GM21360 (cell line): ENCODE measurements at regions not wholly inside any gene's neighbourhood (a gene's known extent, or its start where the extent isn't known, plus 50 kb on each side); places are given as distances from the start of the nearest gene placed in this dataset.
"Not testable (repeated sequence)": the region's sequence is repeated elsewhere in the genome, so short reads cannot be mapped to it uniquely, and the experiment has no call there.

Experiments used
- ATAC-seq: cut with Tn5 transposase; IDR thresholded peaks from one replicate; pipeline ENCODE4 v1.9.1; 2021; ENCODE audit warnings: mild to moderate bottlenecking, moderate library complexity; ENCODE audit not compliant: unreplicated experiment

DNA sequence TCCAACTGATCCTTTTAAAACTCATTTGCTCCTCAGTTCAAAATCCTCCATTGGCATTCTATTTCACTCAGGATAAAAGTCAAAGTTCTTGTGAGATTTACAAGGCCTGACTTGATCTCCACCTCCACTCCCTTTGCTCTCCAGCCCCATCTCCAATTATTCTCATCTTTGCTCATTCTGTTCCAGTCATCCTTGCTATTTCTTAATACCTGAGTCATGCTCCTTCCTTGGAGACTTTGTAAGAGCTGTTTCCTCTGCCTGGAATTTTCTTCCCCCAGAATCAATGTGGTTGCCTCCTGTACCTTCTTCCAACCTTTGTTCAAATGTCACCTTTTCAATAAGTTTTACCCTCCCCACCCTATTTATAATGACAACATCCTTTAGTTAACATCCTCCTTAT, 373.5 kb downstream of the HTR1B start:
- ATAC-seq: no peak

DNA sequence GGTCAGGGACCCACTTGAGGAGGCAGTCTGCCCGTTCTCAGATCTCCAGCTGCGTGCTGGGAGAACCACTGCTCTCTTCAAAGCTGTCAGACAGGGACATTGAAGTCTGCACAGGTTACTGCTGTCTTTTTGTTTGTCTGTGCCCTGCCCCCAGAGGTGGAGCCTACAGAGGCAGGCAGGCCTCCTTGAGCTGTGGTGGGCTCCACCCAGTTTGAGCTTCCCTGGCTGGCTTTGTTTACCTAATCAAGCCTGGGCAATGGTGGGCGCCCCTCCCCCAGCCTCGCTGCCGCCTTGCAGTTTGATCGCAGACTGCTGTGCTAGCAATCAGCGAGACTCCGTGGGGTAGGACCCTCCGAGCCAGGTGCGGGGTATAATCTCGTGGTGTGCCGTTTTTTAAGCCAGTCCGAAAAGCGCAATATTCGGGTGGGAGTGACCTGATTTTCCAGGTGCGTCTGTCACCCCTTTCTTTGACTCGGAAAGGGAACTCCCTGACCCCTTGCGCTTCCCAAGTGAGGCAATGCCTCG, 375.4 kb downstream of the HTR1B start:
- ATAC-seq: not testable (repeated sequence)

DNA sequence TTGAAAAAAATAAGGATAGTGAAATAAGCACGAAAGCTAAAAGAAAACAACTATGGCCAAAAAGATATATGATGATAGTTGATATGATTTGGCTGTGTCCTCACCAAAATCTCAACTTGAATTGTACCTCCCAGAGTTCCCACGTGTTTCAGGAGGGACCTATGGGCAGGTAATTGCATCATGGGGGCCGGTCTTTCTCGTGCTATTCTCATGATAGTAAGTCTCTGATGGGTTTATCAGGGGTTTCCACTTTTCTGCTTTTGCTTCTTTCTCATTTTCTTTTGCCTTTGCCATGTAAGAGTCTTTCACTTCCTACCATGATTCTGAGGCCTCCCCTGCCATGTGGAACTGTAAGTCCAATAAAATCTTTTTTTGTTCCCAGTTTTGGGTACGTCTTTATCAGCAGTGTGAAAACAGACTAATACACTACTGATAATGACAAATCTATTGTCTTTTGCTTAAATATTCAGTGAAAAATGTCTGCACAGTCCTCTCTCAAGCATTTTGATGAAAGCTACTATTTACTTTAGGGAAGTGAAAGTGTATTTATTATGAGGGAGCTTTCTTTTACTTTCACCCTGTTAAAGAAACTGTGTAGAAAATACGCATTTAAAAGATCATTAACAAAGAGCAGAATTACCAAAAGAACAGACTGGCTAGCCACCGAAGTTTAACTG, 389.1 kb downstream of the HTR1B start:
- no peak for ATAC-seq

DNA sequence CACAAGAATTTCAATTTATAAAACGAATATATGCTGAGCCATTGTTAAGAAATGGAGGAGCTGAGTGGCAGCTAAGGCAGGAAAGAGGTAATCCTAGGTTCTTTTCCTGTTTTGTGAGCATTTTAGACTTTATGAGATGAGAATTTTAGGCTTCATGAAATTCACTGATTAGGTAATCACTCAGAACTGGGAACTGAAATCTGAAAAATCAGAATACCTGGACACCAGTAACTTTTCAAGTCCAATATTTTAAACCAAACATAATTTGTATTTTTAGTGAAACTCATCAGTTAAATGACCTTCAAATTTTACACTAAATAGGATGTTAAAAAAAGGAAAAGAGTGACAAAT, 389.9 kb downstream of the HTR1B start:
- no peak for ATAC-seq

DNA sequence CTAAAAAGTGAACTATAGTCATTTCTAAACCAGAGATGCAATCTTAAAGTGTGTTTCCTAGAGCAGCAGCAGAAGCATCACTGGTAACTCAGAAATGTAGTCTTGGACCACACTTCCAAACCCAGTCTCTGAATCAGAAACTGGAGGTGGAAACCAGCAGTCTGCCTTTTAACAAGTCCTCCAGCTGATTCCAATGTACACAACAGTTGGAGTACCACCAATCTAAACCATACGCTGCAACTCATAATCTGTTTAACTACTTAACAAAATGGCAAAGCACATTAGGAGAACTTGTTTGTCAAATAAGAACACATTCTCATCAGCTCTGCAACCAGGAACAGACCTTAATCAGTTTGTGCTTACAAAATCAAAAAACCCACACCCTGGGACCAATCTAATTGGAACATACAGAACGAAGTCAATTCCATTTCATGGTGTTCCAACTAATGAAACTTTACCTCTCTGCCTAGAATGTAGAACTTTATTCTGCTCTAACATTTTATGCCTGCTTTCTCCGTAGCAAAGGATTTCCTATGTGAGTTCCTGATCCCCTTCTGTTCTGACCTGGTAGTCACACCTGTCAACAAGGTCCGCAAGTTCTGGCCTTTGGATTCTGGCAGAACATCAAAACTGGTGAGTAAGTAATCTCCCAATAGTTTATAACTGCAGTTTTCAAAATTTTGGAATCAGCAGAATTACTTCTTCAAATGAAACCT, 390.4 kb downstream of the HTR1B start:
- ATAC-seq: no peak

DNA sequence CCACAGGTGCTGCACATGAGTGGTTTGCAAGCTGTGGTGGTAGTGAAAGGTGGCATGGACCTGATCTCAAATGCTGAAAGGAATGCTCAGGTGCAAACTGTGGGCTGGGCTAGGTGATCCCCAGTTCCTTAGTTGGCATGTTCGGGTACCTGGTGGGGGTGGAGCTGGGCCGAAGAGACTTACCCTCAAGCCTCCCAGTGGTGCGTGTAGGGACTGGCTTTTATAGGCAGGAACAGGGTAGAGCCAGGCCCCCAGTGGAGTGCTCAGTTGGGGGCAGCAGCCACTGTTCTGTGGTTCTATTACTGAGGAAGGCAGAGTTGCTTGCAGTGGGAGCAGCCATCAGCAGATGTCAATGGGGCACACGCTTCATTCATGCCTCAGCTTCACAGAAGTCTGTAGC, 399.8 kb downstream of the HTR1B start:
- ATAC-seq: no peak

DNA sequence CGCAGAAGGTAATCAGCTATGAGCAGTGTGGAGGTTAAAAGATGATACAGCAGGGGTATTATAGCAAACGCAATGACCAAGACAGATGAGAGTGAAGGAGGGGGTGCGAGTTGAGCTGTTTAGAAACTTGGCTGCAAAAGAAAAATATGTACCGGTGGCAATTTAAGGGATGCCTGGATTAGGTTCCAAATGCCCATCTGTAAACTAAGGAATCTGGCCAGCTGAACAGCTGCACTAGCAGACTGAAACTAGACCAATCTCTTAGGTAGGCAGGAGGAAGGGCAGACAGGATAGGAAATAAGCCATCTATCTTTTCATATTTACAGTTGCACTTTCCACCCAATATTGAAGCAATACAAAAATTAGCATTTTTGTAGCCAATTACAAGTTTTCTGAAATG, 407.6 kb downstream of the HTR1B start:
- ATAC-seq: no peak

DNA sequence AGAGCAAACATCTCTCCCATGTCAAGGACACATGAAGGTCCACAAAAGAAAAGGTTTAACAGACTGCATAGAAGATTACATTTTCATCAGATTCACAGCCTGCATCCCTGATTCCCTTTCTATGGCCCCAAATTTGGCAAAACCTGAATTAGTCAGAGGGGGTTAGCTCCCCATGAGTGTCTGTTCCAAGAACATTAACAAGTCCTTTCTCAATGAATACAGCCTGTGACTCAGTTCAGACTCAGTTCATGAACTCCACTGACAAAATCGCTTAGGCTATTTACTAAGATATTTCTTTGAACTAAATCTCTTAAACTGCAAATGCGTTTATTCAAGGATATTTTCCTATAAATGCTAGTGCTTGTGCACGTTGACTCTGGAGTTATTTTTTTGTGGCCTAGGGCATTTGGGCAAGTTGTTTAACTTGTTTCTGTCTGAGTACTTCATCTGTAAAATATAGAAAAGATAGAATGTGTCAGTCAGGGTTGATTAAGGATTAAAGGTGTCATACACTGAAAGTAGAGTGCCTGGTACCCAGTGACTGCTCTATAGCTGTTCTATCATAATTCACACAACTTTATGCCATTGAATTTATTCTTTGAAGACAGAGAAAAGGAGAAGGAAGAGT, 422.6 kb downstream of the HTR1B start:
- no peak for ATAC-seq

DNA sequence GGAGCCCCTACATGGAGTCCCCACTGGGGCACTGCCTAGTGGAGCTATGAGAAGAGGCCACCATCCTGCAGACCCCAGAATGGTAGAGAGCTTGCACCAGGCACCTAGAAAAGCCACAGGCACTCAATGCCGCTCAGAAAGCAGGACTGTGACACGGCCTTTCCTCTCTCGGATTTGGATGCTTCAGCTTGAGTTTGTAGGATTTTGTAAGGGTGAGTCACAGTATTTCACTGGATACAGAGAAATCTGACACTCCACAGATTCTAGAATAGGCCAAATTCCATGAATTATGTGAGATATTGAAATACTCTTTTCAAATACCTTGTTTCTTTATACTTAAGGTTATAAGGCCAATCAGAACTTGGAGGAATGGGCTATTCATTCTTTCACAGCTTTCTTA, 424.5 kb downstream of the HTR1B start:
- no peak for ATAC-seq

DNA sequence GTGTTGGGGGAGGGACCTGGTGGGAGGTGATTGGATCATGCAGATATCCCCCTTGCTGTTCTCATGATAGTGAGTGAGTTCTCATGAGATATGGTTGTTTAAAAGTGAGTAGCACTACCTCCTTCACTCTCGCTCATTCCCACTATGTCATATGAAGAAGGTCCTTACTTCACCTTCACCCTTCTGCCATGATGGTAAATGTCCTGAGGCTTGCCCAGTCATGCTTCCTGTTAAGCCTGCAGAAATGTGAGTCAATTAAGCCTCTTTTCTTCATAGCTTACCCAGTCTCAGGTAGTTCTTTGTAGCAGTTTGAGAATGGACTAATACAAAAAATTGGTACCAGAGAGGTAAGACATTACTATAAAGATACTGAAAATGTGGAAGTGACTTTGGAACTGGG, 425.9 kb downstream of the HTR1B start:
- ATAC-seq: no peak

DNA sequence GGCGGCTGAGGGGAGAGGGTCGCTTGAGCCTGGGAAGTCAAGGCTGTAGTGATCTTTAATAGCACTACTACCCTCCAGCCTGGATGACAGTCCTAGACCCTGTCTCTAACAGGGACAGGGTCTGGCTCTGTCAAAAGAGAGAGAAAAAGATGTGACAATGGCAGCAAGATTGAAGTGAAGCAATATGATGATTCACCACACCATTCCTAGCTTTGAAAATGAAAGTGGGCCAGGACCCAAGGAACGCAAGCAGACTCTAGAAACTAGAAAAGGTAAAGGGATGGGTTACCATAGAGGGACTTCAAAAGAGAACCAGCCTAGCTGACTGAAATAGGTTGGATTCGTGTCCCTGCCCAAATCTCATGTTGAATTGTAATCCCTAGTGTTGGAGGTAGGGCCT, 426.9 kb downstream of the HTR1B start:
- no peak for ATAC-seq

DNA sequence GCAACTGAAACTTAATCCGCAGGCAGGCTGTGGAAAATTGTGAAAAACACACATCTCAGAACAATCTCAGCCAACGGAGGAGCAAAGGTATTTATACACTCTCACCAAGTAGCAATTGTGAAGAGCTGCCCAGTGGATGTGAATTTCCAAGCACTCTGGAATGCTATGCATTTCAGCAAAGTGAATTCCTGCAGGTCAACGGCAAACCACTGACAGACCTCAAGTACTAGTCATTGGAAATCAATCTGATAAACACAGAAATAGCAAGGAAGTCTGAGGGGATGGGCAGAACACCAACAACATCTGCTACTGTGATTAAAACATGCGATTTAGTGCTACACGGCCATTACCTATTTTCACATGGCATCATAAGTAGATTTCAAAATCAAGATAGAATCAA, 429.1 kb downstream of the HTR1B start:
- ATAC-seq: no peak

DNA sequence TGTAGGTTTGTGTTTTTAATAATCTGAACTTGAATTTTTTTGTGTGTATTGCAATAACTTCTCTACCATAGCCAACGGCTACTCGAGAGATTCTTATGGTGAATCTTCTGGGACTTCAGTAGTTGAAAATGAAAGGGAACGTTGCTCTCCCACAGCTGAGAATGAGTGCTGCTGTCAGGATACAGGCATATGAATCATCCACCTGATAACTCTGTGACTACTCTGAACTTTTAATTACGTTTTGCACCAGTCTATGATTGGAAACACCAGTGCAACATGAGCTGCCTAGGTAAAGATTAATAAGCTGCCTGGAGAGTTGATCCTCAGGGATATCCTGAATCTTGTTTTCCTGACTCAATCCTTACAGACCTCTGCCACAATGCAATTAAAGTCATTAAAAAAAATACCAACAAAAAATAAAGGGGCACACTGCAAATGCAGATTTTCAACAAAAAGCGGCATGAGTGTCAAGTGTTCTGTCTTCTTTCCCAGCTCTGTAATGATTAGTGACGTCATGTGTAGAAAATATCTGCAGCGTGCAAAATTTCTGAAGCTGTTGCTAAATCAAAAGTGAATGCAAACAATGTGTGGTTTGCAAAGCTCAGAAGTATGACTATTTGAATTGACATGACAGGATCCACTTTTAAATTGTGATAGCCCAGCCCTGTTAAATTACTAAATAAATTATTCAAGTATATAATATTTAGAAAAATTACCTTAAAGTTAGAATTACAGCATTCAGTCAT, 432.2 kb downstream of the HTR1B start:
- ATAC-seq: no peak

DNA sequence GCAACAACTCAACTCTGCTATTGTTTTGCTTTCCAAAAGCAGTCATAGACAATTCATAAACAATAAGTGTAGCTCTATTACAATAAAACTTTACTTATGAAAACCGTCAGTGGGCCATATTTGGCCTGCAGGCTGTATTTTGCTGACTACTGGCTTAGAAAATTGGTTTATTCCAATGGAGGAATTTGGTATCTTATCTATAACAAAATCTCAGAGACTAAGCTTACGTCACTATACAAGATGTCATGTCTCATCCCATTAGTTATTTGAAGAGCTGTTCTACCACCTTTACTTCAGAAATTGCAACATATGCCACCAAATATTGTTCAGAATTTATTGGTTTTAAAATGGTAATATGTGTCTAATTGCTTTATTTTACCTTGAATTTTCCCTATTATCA, 436.9 kb downstream of the HTR1B start:
- no peak for ATAC-seq

DNA sequence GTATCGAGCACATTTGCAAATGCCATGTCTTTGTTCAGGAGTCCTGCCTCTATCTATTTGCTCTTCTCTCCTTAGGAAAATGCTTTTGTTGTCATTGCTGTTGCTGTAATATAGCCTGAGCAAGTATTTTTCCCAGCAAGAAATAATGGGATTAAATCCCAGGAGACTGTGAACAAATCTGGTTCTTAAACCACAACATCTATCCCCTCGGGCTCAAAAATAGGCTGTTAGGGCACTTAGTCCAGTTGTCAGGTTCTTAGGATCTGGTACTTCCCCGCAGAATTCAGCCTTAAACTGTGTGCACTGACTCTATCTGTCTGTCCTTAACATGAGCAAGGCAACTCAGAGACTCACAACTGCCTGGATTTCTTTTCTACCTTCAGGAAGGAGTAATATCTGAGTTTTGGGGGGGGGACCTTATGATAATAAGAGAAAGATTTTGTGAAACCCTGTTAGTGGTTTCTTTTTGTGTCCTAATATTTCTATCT, 437.5 kb downstream of the HTR1B start:
- ATAC-seq: no peak

DNA sequence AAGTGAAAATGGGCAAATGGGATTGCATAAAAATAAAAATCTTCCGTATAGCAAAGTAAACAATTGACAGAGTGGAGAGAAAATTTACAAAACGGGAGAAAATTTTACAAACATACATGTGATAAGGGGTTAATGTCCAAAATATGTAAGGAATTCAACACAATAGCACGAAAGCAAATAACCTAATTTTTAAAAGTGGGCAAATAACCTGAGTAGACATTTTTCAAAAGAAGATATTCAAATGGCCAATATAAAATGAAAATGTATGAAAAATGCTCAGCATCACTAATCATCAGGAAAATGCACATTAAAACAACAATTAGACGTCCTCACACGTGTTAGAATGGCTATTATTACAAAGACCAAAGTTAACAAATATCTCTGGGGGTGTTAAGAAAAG, 441.5 kb downstream of the HTR1B start:
- no peak for ATAC-seq

DNA sequence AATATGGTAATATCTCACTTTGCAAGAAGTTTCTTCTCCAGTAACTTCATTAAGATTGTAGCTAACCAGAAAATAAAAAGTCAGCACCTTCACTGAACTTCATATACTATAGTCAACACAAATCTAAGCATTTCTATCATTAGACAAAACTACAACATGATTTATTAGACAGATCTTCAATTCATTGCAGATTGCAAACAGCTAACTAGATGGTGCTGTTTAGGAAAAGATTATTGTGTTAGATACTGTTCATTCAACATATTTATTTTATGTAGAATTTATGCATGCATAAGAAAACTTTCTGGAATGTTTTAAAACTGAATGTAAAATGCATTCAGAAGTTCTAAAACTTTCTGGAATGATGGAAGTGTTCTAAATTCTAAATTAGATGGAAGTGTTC, 442.1 kb downstream of the HTR1B start:
- no peak for ATAC-seq

DNA sequence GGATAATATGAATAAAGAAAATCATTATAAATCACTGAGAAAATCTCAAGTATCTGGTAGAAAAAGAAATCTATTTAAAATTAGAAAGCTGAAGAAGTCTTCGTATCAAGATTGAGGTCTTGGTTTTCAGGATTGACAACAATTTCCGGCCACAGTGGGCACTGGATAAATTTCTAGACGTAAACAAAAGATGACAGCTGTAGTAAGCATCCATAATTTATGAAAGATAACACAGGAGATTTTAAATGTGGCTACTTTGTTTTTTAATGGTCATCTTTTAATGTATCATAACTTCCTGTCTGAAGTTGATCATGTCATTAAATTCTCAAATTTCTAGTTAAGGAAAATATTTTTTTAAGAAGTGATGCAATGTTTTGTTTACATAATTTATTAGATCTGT, 444.2 kb downstream of the HTR1B start:
- ATAC-seq: no peak

DNA sequence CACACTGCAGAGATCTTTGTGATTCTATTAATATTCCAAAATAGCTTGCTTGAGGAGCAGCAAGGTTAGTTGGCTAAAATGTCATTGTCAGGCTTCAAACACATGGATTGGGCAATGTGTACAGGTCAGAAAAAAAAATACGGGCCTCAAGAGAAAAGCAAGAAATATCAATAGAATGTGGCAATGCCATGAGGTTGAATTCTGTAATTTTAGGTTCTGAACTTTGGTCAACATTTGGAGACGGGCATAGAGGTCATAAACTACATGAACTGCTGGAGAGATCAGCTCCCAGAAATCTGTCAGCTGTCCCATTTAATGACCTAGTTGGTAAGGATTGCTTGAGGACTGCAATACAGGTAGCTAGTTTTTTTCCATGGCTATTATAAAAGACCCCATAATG, 445.8 kb downstream of the HTR1B start:
- no peak for ATAC-seq

DNA sequence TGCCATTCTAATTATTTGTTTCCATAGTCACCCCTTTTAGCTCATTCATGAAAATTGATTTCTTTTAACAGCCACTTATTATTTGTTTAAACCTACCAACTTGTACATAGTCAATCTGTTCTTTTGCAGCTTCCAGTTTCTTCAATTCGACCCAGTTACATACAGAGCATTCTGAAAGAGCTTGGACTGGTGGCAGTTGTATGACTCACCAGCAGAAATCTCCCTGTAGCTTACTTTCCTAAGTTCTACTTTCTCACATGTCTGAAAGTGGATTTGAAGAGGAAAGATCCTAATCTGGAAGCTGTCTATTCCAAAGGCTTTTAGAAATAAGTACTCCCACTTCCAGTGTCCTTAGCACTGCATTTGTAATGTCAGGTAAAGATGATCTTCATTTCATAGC, 447.9 kb downstream of the HTR1B start:
- ATAC-seq: no peak

DNA sequence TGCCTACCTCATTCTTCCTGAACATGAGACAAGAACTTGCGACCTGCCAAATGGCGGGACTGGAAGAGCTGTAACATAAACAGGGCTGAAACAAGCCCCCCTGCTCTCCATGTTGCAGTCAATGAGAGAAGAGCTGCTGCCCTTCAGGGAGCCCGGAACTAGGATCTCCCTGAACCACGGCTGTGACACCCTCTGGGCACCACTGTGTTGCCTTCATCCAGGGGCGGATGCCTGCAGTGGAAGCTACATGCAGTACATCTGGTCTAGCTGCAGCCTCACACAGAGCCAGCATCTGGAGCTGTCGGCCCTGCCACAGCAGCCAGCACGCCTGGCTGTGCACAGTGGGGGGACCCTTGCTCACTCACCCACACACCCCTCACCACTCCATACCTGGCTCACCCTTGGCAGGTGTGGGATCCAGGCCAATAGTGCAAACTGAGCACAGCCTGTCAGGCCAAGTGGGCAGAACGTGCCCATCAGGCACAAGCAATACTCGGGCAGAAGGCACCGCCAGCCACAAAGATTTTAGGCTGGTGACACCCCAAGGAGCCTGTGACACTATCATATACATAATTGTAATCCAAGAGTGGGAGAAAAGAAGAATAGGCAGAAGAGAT, 451.3 kb downstream of the HTR1B start:
- ATAC-seq: no peak
